ENCODE measurements at regions not wholly inside any gene's neighbourhood (a gene's known extent, or its start where the extent isn't known, plus 50 kb on each side); places are given as distances from the start of the nearest gene placed in this dataset.

- TF ChIP-seq CTCF (IDR thresholded peaks at IDR 0.05) (no peak), EP300 (IDR thresholded peaks at IDR 0.05) (no peak)
Measured at GRCh38 chr12:94798113-94798512, 147.8 kb upstream of the TMCC3 start.
